Activated T-helper 1 cell treated with anti-CD3 and anti-CD28 coated beads, Interleukin-2, amount 50 U/mL, for 16 hours (primary cell): ENCODE measurements at regions not wholly inside any gene's neighbourhood (a gene's known extent, or its start where the extent isn't known, plus 50 kb on each side); places are given as distances from the start of the nearest gene placed in this dataset.
A peak's percentile ranks its signal among the peaks of the same experiment; 100 is the strongest.

ENCODE experiments used
- DNase-seq, 2 donors: peaks; one replicate each; pipeline ENCODE4 v3.0.0-alpha.2; 2020; ENCODE audit warnings: low read depth in 1 of 2, low spot score in 1 of 2

GRCh38 chr19:34104557-34104956 is 67.7 kb upstream of the LSM14A start:
- no peak for DNase-seq

- no peak for DNase-seq
Measured at GRCh38 chr19:34109596-34109995, 62.7 kb upstream of the LSM14A start.

GRCh38 chr19:34118879-34119748 is 53.2 kb upstream of the LSM14A start:
- no peak for DNase-seq

DNA sequence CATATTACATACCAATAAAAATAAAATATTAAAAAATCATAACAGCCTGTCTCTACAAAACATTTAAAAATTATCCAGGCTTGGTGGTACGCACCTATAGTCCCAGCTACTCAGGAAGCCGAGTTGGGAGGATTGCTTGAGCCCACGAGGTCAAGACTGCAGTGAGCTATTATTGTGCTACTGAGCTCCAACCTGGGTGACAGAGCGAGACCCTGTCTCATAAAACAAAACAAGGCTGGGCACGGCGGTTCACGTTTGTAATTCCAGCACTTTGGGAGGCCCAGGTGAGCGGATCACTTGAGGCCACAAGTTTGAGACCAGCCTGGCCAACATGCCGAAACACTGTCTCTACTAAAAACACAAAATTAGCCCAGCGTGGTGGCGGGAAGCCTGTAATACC is 52.2 kb upstream of the LSM14A start:
- DNase-seq, result no peak

GRCh38 chr19:34120846-34121639 is 51.3 kb upstream of the LSM14A start:
- peak; percentile 12 for DNase-seq
